ENCODE measurements at regions not wholly inside any gene's neighbourhood (a gene's known extent, or its start where the extent isn't known, plus 50 kb on each side); places are given as distances from the start of the nearest gene placed in this dataset.

GRCh38 chr1:165034136-165034809, 322.2 kb downstream of the LMX1A start (continued):
- TF ChIP-seq ZNF462 (CRISPR knock-in tag; IDR thresholded peaks at IDR 0.05) = no peak
- no peak for TF ChIP-seq ETS1 (IDR thresholded peaks at IDR 0.05)
- TF ChIP-seq ZNF114 (CRISPR knock-in tag; IDR thresholded peaks at IDR 0.05) = no peak

- Histone ChIP-seq H3K27ac (ENCODE audit: low read depth) (no peak overlapping the region), H3K9me2 (ENCODE audit: insufficient read depth) (0 out of 2 replicates have a peak, but pooled peaks cover 6% of the 10 kb centered on the region), H3K4me2 (no peak overlapping the region), H3K79me2 (replicated peaks; ENCODE audit: insufficient read depth) (no peaks in the 10 kb centered on the region), H3K4me1 (ENCODE audit: insufficient read depth) (no peaks in the 10 kb centered on the region), H3K36me3 (ENCODE audit: insufficient read depth) (no peaks in the 10 kb centered on the region), H3K4me3 (no peak overlapping the region), H4K20me1 (replicated peaks; ENCODE audit: insufficient read depth) (no peaks in the 10 kb centered on the region), H3F3A (replicated peaks; ENCODE audit: low read depth) (no peaks in the 10 kb centered on the region), H2AFZ (no peak overlapping the region), H3K27me3 (ENCODE audit: insufficient read depth) (no peaks in the 10 kb centered on the region)
- H3K4me1 Mint-ChIP-seq = peaks cover 4% of the 10 kb centered on the region
- no peak for TF ChIP-seq STAT1 (IDR thresholded peaks at IDR 0.05; ENCODE audit: unreplicated experiment)
- no peaks in the 10 kb centered on the region for H3K36me3 Mint-ChIP-seq (ENCODE audit: low read depth)
- H3K4me3 Mint-ChIP-seq = no peak overlapping the region
- H3K27ac Mint-ChIP-seq = no peak overlapping the region
- no peak for ATAC-seq
- no peaks in the 10 kb centered on the region for H3K27me3 Mint-ChIP-seq (ENCODE audit: insufficient read depth, low read depth, poor library complexity)
- DNase-seq (ENCODE audit: low spot score) = no peak
- H3K9me3 Mint-ChIP-seq = no peaks in the 10 kb centered on the region
Measured at GRCh38 chr1:165031001-165031400, 325.5 kb downstream of the LMX1A start.

Measured in GM23338 (cell line).